ENCODE measurements at regions not wholly inside any gene's neighbourhood (a gene's known extent, or its start where the extent isn't known, plus 50 kb on each side); places are given as distances from the start of the nearest gene placed in this dataset.

- TF ChIP-seq CTCF (IDR thresholded peaks at IDR 0.05), result peak; percentile 68
- WGBS, 3 donors, result 23 to 30% (median 25%) methylated on average over 3 of the region's 3 CpGs
- H3K4me3 ChIP-seq, result no peak overlapping the region
- intact Hi-C loops (cut with DNase I), result loop anchor here in 1 of 2 donors (2.0 to 10.0 kb wide), 2 partner anchors 346 to 486 kb away; partner anchors contain the start of gene CRPPA
- ATAC-seq (peak in 1 of 4 donors; percentile 58), DNase-seq (no peak)
- H3K27me3 ChIP-seq (ENCODE audit: insufficient read depth in 3 of 3, low read length in 2 of 3), result no peaks in the 10 kb centered on the region
- no peaks in the 10 kb centered on the region for H3K9me3 ChIP-seq
- H3K36me3 ChIP-seq (ENCODE audit: insufficient read depth in 1 of 2, low read depth in 1 of 2), result no peaks in the 10 kb centered on the region
- H3K27ac ChIP-seq, result no peak overlapping the region
- H3K4me1 ChIP-seq, result no peaks in the 10 kb centered on the region
These were observed 343.0 kb downstream of the CRPPA start for GRCh38 chr7:16078076-16078952.

DNA sequence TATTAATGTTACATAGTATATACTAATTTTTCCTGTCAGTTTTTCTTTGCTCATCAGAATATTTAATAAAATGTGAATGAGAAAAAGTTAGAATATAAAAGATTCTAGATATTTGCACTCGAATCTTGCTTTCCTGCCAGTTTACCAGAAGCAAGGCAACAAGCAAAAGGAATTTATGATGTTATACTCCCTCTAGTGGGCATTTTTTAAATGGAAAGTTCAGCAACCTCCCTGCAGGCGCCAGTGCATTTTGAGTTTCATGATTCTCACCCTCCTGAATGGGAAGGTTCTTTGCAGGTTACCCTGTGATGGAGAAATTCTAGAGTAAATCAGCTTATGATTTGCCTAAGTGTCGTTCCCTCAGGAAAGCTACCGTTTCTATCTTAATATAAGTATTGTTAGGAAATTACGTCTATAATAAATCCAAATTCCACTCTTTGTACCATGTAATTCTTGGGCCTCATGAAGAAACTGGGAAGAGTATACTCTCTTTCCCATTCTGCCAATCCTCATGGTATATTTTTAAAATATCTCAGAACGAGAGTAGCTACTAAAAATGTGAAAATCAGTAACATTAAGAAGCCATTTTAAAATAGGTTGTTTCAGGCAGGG, 350.0 kb downstream of the CRPPA start:
- H3K4me3 ChIP-seq, result peak overlapping the region; percentile 37
- TF ChIP-seq CTCF (IDR thresholded peaks at IDR 0.05), result peak; percentile 83
- peaks cover 13% of the 10 kb centered on the region for H3K4me1 ChIP-seq
- ATAC-seq, result peak in 3 of 4 donors; percentile 44 to 67 (median 44)
- DNase-seq, result no peak
- H3K9me3 ChIP-seq, result no peaks in the 10 kb centered on the region
- no peaks in the 10 kb centered on the region for H3K36me3 ChIP-seq (ENCODE audit: insufficient read depth in 1 of 2, low read depth in 1 of 2)
- no peaks in the 10 kb centered on the region for H3K27me3 ChIP-seq (ENCODE audit: insufficient read depth in 3 of 3, low read length in 2 of 3)
- H3K27ac ChIP-seq, result no peak overlapping the region
- intact Hi-C loops (cut with DNase I), result loop anchor here in 1 of 2 donors (2.0 to 10.0 kb wide), 4 partner anchors 353 to 764 kb away; partner anchors contain the start of genes CRPPA and MEOX2
- 16 to 22% (median 18%) methylated on average over 6 of the region's 6 CpGs for WGBS, 3 donors

DNA sequence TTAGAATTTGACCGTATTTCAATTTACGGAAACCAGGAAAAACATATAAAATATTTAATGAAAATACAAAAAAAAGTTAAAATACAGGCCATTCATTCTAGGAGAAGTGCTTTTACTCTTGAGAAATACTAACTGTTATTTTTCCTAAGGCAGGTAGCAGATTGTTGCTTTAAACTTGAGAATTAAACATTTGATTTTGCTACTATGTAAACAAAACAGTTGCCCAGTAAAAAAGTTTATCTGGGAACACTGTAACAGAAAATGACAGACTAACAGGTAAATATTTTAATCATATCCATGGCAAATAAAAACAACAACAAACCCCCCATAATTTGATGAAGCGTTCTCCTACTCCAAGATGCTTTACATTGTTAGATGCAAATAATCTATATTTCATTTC, 350.5 kb downstream of the CRPPA start:
- H3K4me1 ChIP-seq, result peaks cover 14% of the 10 kb centered on the region
- no peaks in the 10 kb centered on the region for H3K27me3 ChIP-seq (ENCODE audit: insufficient read depth in 3 of 3, low read length in 2 of 3)
- 75 to 80% (median 75%) methylated on average over 3 of the region's 3 CpGs for WGBS, 3 donors
- ATAC-seq, result no peak
- H3K27ac ChIP-seq, result no peak overlapping the region
- no peak for TF ChIP-seq CTCF (IDR thresholded peaks at IDR 0.05)
- no peaks in the 10 kb centered on the region for H3K9me3 ChIP-seq
- H3K36me3 ChIP-seq (ENCODE audit: insufficient read depth in 1 of 2, low read depth in 1 of 2), result no peaks in the 10 kb centered on the region
- intact Hi-C loops (cut with DNase I), result loop anchor here in 1 of 2 donors (2.0 to 10.0 kb wide), 4 partner anchors 354 to 764 kb away; partner anchors contain the start of genes CRPPA and MEOX2
- no peak for DNase-seq
- H3K4me3 ChIP-seq, result peak overlapping the region; percentile 37

DNA sequence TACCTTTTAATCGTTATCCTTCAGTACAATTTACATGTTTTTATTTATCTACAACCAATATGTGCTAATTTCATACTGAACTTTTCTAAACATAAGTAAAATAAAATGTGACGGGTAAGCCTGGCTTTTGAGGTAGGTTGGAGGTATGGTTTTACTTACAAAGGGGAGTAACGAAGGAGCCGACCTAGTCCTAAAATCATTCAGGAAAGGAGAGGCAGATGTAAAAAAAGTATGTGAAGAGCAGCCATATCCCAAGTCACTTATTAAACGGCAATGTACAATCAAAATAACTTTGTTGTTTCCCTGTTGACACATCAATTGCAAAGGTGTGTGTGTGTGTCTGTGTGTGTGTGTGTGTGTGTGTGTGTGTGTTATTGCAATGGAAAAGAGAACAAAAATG, 351.3 kb downstream of the CRPPA start:
- intact Hi-C loops (cut with DNase I), result loop anchor here (2.0 to 10.0 kb wide), 6 partner anchors 325 to 763 kb away; partner anchors contain the start of genes MEOX2 (in 2 of the 2) and CRPPA (in 1 of the 2)
- no peak for DNase-seq
- Histone ChIP-seq H3K36me3 (ENCODE audit: insufficient read depth in 1 of 2, low read depth in 1 of 2) (no peaks in the 10 kb centered on the region), H3K27me3 (ENCODE audit: insufficient read depth in 3 of 3, low read length in 2 of 3) (no peaks in the 10 kb centered on the region), H3K9me3 (no peaks in the 10 kb centered on the region), H3K4me3 (no peak overlapping the region), H3K4me1 (peaks cover 14% of the 10 kb centered on the region), H3K27ac (peak overlapping the region; percentile 5)
- 65 to 72% (median 68%) methylated on average over 5 of the region's 5 CpGs for WGBS, 3 donors
- TF ChIP-seq CTCF (IDR thresholded peaks at IDR 0.05), result no peak
- ATAC-seq, result no peak
